CD4-positive, alpha-beta T cell (primary cell): ENCODE measurements at regions not wholly inside any gene's neighbourhood (a gene's known extent, or its start where the extent isn't known, plus 50 kb on each side); places are given as distances from the start of the nearest gene placed in this dataset.

ENCODE experiments used
- ATAC-seq: fragments of 200-7000 bp; cut with Tn5 transposase; one replicate; pipeline ENCODE4 v1.10.0; 2022; ENCODE audit warnings: mild to moderate bottlenecking; ENCODE audit not compliant: poor library complexity
- CTCF ChIA-PET: fragments of 350-600 bp; sonication (Branson Sonifier 250); formaldehyde crosslinking; loops from one replicate; lab custom pipeline; 2021; ENCODE audit warnings: antibody characterized with exemption, inconsistent platforms; lab: Charles Lee
- POLR2A ChIA-PET: fragments of 350-600 bp; sonication (Branson Sonifier 250); formaldehyde crosslinking; loops from one replicate; lab custom pipeline; 2021; ENCODE audit warnings: antibody characterized with exemption, inconsistent platforms; lab: Charles Lee
- DNase-seq, 14 experiments: peaks; one replicate each; pipeline ENCODE4 v3.0.0-alpha.2; 2013 to 2020; ENCODE audit warnings: mixed read lengths in 2 of 14
- H3K27ac ChIP-seq, 2 donors: one replicate each; pipeline versions ENCODE4 v1.5.1 to v1.7.0; 2013; ENCODE audit warnings: low read length in 2 of 2, low read depth in 1 of 2, mild to moderate bottlenecking in 1 of 2
- H3K27me3 ChIP-seq, 2 experiments: 1 replicate in 1 of 2; 2 replicates in 1 of 2; pipeline versions ENCODE4 v1.6.1 to v1.7.0; 2013; ENCODE audit warnings: low read length in 2 of 2, control low read depth in 1 of 2, mild to moderate bottlenecking in 1 of 2, moderate library complexity in 1 of 2; ENCODE audit not compliant: insufficient read depth in 2 of 2, control insufficient read depth in 1 of 2
- H3K36me3 ChIP-seq: one replicate; pipeline ENCODE4 v1.6.1; 2013; ENCODE audit warnings: low read length, control low read depth; ENCODE audit not compliant: insufficient read depth
- H3K4me1 ChIP-seq: one replicate; pipeline ENCODE4 v1.6.1; 2013; ENCODE audit warnings: low read length, control low read depth; ENCODE audit not compliant: insufficient read depth
- H3K4me3 ChIP-seq: one replicate; pipeline ENCODE4 v1.5.1; 2013; ENCODE audit warnings: mild to moderate bottlenecking, low read length, moderate library complexity
- H3K9me3 ChIP-seq, 2 experiments: 1 replicate in 1 of 2; 2 replicates in 1 of 2; pipeline versions ENCODE4 v1.6.1 to v1.7.0; 2013; ENCODE audit warnings: low read length in 2 of 2, mild to moderate bottlenecking in 2 of 2, control low read depth in 1 of 2, moderate library complexity in 1 of 2; ENCODE audit not compliant: control insufficient read depth in 1 of 2, insufficient read depth in 1 of 2
- H3K27ac Mint-ChIP-seq: one replicate; pipeline ENCODE4 v1.8.0; 2020; ENCODE audit warnings: mixed read lengths
- H3K27me3 Mint-ChIP-seq: one replicate; pipeline ENCODE4 v1.8.0; 2021; ENCODE audit warnings: mixed read lengths
- H3K36me3 Mint-ChIP-seq: one replicate; pipeline ENCODE4 v1.8.0; 2021; ENCODE audit warnings: low read depth, mixed read lengths
- H3K4me1 Mint-ChIP-seq: one replicate; pipeline ENCODE4 v1.8.0; 2021; ENCODE audit warnings: low read depth, mixed read lengths
- H3K4me3 Mint-ChIP-seq: one replicate; pipeline ENCODE4 v1.8.0; 2020; ENCODE audit warnings: mild to moderate bottlenecking, mixed read lengths
- H3K9me3 Mint-ChIP-seq: one replicate; pipeline ENCODE4 v1.8.0; 2020; ENCODE audit warnings: mixed read lengths
- CTCF ChIP-seq: fragments of 200-600 bp; IDR thresholded peaks from one replicate; pipeline ENCODE4 v1.8.0; 2022; ENCODE audit warnings: antibody characterized with exemption, mild to moderate bottlenecking
- intact Hi-C, 2 experiments: fragments of 100-400 bp; cut with DNase I in 1 of 2; cut with micrococcal nuclease in 1 of 2; formaldehyde crosslinking; loops; one replicate each; pipeline versions ENCODE4 v1.15.1 to v1.9.0; 2023 to 2025; cut with DNase I, micrococcal nuclease

- ATAC-seq (no peak), DNase-seq (no peak)
- H3K9me3 Mint-ChIP-seq, result no peaks in the 10 kb centered on the region
- CTCF ChIA-PET, result no interaction called here
- intact Hi-C loops, result no loop called here
- Histone ChIP-seq H3K4me3 (no peak overlapping the region), H3K27me3 (peaks cover 11 to 13% of the 10 kb centered on the region in 2 experiments), H3K27ac (no peak overlapping the region), H3K9me3 (no peaks in the 10 kb centered on the region), H3K36me3 (no peaks in the 10 kb centered on the region), H3K4me1 (no peaks in the 10 kb centered on the region)
- POLR2A ChIA-PET, result no interaction called here
- H3K4me3 Mint-ChIP-seq, result no peak overlapping the region
- H3K4me1 Mint-ChIP-seq, result no peaks in the 10 kb centered on the region
- TF ChIP-seq CTCF, result no peak
- H3K27ac Mint-ChIP-seq, result no peak overlapping the region
- H3K36me3 Mint-ChIP-seq, result no peaks in the 10 kb centered on the region
- H3K27me3 Mint-ChIP-seq, result peaks cover 52% of the 10 kb centered on the region
Observed at GRCh38 chr9:115212832-115213231, 94.9 kb upstream of the TNC start.

GRCh38 chr9:115213818-115214334 is 95.9 kb upstream of the TNC start:
- no peaks in the 10 kb centered on the region for H3K9me3 ChIP-seq
- H3K4me1 Mint-ChIP-seq, result no peaks in the 10 kb centered on the region
- H3K27me3 ChIP-seq, result peaks cover 5 to 8% of the 10 kb centered on the region in 2 experiments
- H3K4me1 ChIP-seq, result no peaks in the 10 kb centered on the region
- DNase-seq (no peak), ATAC-seq (no peak)
- H3K4me3 ChIP-seq, result no peak overlapping the region
- H3K9me3 Mint-ChIP-seq, result no peaks in the 10 kb centered on the region
- H3K36me3 Mint-ChIP-seq, result no peaks in the 10 kb centered on the region
- CTCF ChIA-PET, result no interaction called here
- POLR2A ChIA-PET, result no interaction called here
- H3K27me3 Mint-ChIP-seq, result peaks cover 49% of the 10 kb centered on the region
- H3K4me3 Mint-ChIP-seq, result no peak overlapping the region
- H3K27ac Mint-ChIP-seq, result no peak overlapping the region
- H3K27ac ChIP-seq, result no peak overlapping the region
- intact Hi-C loops, result no loop called here
- no peaks in the 10 kb centered on the region for H3K36me3 ChIP-seq
- no peak for TF ChIP-seq CTCF

GRCh38 chr9:115216873-115217272 is 98.9 kb upstream of the TNC start:
- CTCF ChIA-PET, result no interaction called here

More at GRCh38 chr9:115216873-115217272, 98.9 kb upstream of the TNC start:
- no peaks in the 10 kb centered on the region for H3K4me1 ChIP-seq
- peaks cover 59% of the 10 kb centered on the region for H3K27me3 Mint-ChIP-seq
- no peaks in the 10 kb centered on the region for H3K4me1 Mint-ChIP-seq
- POLR2A ChIA-PET, result no interaction called here
- H3K27me3 ChIP-seq, result peaks cover 5 to 14% of the 10 kb centered on the region in 2 experiments
- no peaks in the 10 kb centered on the region for H3K9me3 ChIP-seq
- ATAC-seq (no peak), DNase-seq (no peak)
- no peaks in the 10 kb centered on the region for H3K36me3 Mint-ChIP-seq
- no peak overlapping the region for H3K27ac Mint-ChIP-seq
- no peak for TF ChIP-seq CTCF
- no peak overlapping the region for H3K27ac ChIP-seq
- H3K4me3 ChIP-seq, result no peak overlapping the region
- intact Hi-C loops, result no loop called here
- H3K9me3 Mint-ChIP-seq, result no peaks in the 10 kb centered on the region
- no peak overlapping the region for H3K4me3 Mint-ChIP-seq
- H3K36me3 ChIP-seq, result no peaks in the 10 kb centered on the region
